Fibroblast of lung (primary cell): ENCODE measurements at regions not wholly inside any gene's neighbourhood (a gene's known extent, or its start where the extent isn't known, plus 50 kb on each side); places are given as distances from the start of the nearest gene placed in this dataset.

Experiments
- CTCF ChIP-seq, 2 donors: IDR thresholded peaks in 1 of 2; conservative IDR thresholded peaks in 1 of 2; 1 replicate in 1 of 2; 2 replicates in 1 of 2; pipeline ENCODE4 v1.5.1; 2011 to 2012; ENCODE audit warnings: low read length in 2 of 2, control low read depth in 1 of 2, inconsistent platforms in 1 of 2, low read depth in 1 of 2, mild to moderate bottlenecking in 1 of 2
- EZH2 ChIP-seq: IDR thresholded peaks from 2 replicates; pipeline ENCODE4 v1.5.1; 2012; ENCODE audit warnings: low read length, control low read depth, mild to moderate bottlenecking; ENCODE audit errors: missing control alignments

- TF ChIP-seq CTCF (conservative IDR thresholded peaks at IDR 0.05 in 1 of 2, IDR thresholded peaks at IDR 0.05 in 1 of 2; ENCODE audit: low read depth in 1 of 2, low read length in 2 of 2) (no peak), EZH2 (no peak)
These were observed 183.0 kb downstream of the IGLL1 start for GRCh38 chr22:23397008-23397612.
